ENCODE measurements at regions not wholly inside any gene's neighbourhood (a gene's known extent, or its start where the extent isn't known, plus 50 kb on each side); places are given as distances from the start of the nearest gene placed in this dataset.

DNA sequence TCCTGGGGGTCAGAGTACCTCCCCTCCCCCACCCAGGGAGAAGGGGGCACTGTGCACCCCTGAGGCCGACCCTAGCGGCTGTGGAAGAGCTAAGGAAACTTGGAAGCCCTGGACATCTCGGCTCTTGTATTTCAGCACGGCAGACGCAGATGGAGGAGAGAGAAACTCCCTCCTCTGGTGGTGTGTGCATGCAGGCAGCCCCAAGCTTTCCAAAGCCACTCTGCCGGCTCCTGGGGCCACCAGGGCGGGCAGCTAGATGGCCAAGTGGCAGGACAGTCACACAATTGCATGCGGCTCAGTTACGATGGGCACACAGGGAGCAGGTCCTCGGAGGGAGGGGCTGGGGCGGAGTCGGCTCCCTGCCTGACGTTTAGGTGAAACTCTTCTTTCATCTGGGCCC lies 195.5 kb downstream of the RBFOX3 start:
- TF ChIP-seq KDM1A (CRISPR knock-in tag; IDR thresholded peaks at IDR 0.05) (no peak), ZMYM2 (CRISPR knock-in tag; IDR thresholded peaks at IDR 0.05) (no peak), POLR2AphosphoS5 (IDR thresholded peaks at IDR 0.05; ENCODE audit: low read depth, low read length) (no peak), HNF4A (CRISPR knock-in tag; IDR thresholded peaks at IDR 0.05) (no peak), ATF7-NPFF (CRISPR knock-in tag; IDR thresholded peaks at IDR 0.05; ENCODE audit: low read depth) (no peak)
- TF ChIP-seq, protein P1, sequence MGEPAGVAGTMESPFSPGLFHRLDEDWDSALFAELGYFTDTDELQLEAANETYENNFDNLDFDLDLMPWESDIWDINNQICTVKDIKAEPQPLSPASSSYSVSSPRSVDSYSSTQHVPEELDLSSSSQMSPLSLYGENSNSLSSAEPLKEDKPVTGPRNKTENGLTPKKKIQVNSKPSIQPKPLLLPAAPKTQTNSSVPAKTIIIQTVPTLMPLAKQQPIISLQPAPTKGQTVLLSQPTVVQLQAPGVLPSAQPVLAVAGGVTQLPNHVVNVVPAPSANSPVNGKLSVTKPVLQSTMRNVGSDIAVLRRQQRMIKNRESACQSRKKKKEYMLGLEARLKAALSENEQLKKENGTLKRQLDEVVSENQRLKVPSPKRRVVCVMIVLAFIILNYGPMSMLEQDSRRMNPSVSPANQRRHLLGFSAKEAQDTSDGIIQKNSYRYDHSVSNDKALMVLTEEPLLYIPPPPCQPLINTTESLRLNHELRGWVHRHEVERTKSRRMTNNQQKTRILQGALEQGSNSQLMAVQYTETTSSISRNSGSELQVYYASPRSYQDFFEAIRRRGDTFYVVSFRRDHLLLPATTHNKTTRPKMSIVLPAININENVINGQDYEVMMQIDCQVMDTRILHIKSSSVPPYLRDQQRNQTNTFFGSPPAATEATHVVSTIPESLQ (CRISPR knock-in tag; conservative IDR thresholded peaks at IDR 0.05) = no peak
- TF ChIP-seq, protein P2, sequence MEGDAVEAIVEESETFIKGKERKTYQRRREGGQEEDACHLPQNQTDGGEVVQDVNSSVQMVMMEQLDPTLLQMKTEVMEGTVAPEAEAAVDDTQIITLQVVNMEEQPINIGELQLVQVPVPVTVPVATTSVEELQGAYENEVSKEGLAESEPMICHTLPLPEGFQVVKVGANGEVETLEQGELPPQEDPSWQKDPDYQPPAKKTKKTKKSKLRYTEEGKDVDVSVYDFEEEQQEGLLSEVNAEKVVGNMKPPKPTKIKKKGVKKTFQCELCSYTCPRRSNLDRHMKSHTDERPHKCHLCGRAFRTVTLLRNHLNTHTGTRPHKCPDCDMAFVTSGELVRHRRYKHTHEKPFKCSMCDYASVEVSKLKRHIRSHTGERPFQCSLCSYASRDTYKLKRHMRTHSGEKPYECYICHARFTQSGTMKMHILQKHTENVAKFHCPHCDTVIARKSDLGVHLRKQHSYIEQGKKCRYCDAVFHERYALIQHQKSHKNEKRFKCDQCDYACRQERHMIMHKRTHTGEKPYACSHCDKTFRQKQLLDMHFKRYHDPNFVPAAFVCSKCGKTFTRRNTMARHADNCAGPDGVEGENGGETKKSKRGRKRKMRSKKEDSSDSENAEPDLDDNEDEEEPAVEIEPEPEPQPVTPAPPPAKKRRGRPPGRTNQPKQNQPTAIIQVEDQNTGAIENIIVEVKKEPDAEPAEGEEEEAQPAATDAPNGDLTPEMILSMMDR (CRISPR knock-in tag; IDR thresholded peaks at IDR 0.05) = no peak

Measured in HepG2 (cell line).